Inferior parietal cortex (tissue), 1 donor: ENCODE measurements at regions not wholly inside any gene's neighbourhood (a gene's known extent, or its start where the extent isn't known, plus 50 kb on each side); places are given as distances from the start of the nearest gene placed in this dataset.
"Not testable (repeated sequence)": the region's sequence is repeated elsewhere in the genome, so short reads cannot be mapped to it uniquely, and the experiment has no call there.

ENCODE experiments used
- DNase-seq: peaks from one replicate; pipeline ENCODE4 v3.0.0-alpha.2; 2016; ENCODE audit errors: extremely low spot score

GRCh38 chr15:79157631-79158592, 67.3 kb upstream of the RASGRF1 start:
- DNase-seq = no peak

- DNase-seq = no peak
Measured at GRCh38 chr15:79156704-79157375, 66.3 kb upstream of the RASGRF1 start.

- peak; percentile 16 for DNase-seq
Measured at GRCh38 chr15:79154483-79155135, 64.0 kb upstream of the RASGRF1 start.

GRCh38 chr15:79144290-79144689, 53.7 kb upstream of the RASGRF1 start:
- DNase-seq = not testable (repeated sequence)

GRCh38 chr15:79140846-79141570, 50.4 kb upstream of the RASGRF1 start:
- DNase-seq = no peak
